ENCODE measurements at regions not wholly inside any gene's neighbourhood (a gene's known extent, or its start where the extent isn't known, plus 50 kb on each side); places are given as distances from the start of the nearest gene placed in this dataset.

- TF ChIP-seq ZBTB7A (IDR thresholded peaks at IDR 0.05; ENCODE audit: low read depth) (no peak), TAF1 (IDR thresholded peaks at IDR 0.05; ENCODE audit: low read depth) (no peak), REST (IDR thresholded peaks at IDR 0.05; ENCODE audit: low read depth) (no peak)
Observed at GRCh38 chr5:142450419-142450818, 125.6 kb upstream of the SPRY4 start.
